ENCODE measurements at regions not wholly inside any gene's neighbourhood (a gene's known extent, or its start where the extent isn't known, plus 50 kb on each side); places are given as distances from the start of the nearest gene placed in this dataset.

- BruUV-seq (replicated peaks), result no TSS peak
- Histone ChIP-seq H2AK9ac (replicated peaks; ENCODE audit: low read depth, low read length, poor library complexity) (no peak overlapping the region), H3K9ac (ENCODE audit: low read depth, low read length) (no peak overlapping the region), H3K56ac (ENCODE audit: extremely low read depth, insufficient read depth, low read length) (no peak overlapping the region), H2BK20ac (ENCODE audit: low read depth, low read length) (no peak overlapping the region), H3K4me1 (ENCODE audit: control insufficient read depth, insufficient read depth, low read length) (no peaks in the 10 kb centered on the region), H3K79me1 (ENCODE audit: low read depth in 1 of 2, low read length in 2 of 2) (no peaks in the 10 kb centered on the region), H3K27me3 (ENCODE audit: control insufficient read depth, insufficient read depth, low read length) (no peaks in the 10 kb centered on the region), H2BK5ac (ENCODE audit: low read depth, low read length, poor library complexity, severe bottlenecking) (no peak overlapping the region), H2BK120ac (ENCODE audit: low read depth, low read length) (no peak overlapping the region), H4K91ac (ENCODE audit: insufficient read depth, low read depth, low read length) (no peak overlapping the region), H4K5ac (ENCODE audit: low read depth, low read length) (no peak overlapping the region), H3K4ac (ENCODE audit: low read depth, low read length) (no peak overlapping the region), H2AFZ (replicated peaks; ENCODE audit: low read length, poor library complexity) (no peak overlapping the region), H2BK15ac (ENCODE audit: low read depth, low read length) (no peak overlapping the region), H3K23ac (ENCODE audit: low read depth, low read length) (no peak overlapping the region), H3K18ac (ENCODE audit: low read depth, low read length) (no peak overlapping the region), H3K9me1 (ENCODE audit: insufficient read depth, low read length) (no peaks in the 10 kb centered on the region), H3K27ac (ENCODE audit: insufficient read depth, low read length) (no peak overlapping the region), H3K14ac (replicated peaks; ENCODE audit: low read depth, low read length) (no peak overlapping the region), H3K4me3 (ENCODE audit: insufficient read depth, low read depth, low read length) (no peak overlapping the region), H4K20me1 (ENCODE audit: insufficient read depth, low read length) (no peaks in the 10 kb centered on the region), H3K4me2 (ENCODE audit: low read depth, low read length) (no peak overlapping the region), H2AK5ac (ENCODE audit: low read depth, low read length) (no peak overlapping the region), H4K8ac (ENCODE audit: low read depth in 2 of 2, low read length in 2 of 2) (no peak overlapping the region), H3K36me3 (ENCODE audit: control insufficient read depth, insufficient read depth, low read length) (no peaks in the 10 kb centered on the region), H3K9me3 (ENCODE audit: control insufficient read depth, insufficient read depth, low read length) (peaks cover 5% of the 10 kb centered on the region; the same call in 1 of the 2 replicates)
- DNase-seq (no peak), ATAC-seq (ENCODE audit: low read depth) (no peak)
- no CpG with 5 or more reads among the region's 1 CpG for WGBS, 2 experiments (ENCODE audit: extremely low coverage in 2 of 2, insufficient read length in 1 of 2)
- ChIA-PET CTCF (no interaction called here), POLR2A (ENCODE audit: unreplicated experiment) (no interaction called here)
- in situ Hi-C loops (cut with MboI; ENCODE audit: low sequenced_read_pairs), result no loop called here
- intact Hi-C loops (cut with micrococcal nuclease), result no loop called here
- dilution Hi-C loops (cut with HindIII; ENCODE audit: low sequenced_read_pairs, unreplicated experiment), result no loop called here
- no peak for TF ChIP-seq USF2 (IDR thresholded peaks at IDR 0.05; ENCODE audit: low read depth, low read length)
- TF ChIP-seq SMC3 (IDR thresholded peaks at IDR 0.05; ENCODE audit: low read depth, low read length), result no peak
- TF ChIP-seq BHLHE40 (IDR thresholded peaks at IDR 0.05; ENCODE audit: low read depth, low read length), result no peak
- TF ChIP-seq, protein P1, sequence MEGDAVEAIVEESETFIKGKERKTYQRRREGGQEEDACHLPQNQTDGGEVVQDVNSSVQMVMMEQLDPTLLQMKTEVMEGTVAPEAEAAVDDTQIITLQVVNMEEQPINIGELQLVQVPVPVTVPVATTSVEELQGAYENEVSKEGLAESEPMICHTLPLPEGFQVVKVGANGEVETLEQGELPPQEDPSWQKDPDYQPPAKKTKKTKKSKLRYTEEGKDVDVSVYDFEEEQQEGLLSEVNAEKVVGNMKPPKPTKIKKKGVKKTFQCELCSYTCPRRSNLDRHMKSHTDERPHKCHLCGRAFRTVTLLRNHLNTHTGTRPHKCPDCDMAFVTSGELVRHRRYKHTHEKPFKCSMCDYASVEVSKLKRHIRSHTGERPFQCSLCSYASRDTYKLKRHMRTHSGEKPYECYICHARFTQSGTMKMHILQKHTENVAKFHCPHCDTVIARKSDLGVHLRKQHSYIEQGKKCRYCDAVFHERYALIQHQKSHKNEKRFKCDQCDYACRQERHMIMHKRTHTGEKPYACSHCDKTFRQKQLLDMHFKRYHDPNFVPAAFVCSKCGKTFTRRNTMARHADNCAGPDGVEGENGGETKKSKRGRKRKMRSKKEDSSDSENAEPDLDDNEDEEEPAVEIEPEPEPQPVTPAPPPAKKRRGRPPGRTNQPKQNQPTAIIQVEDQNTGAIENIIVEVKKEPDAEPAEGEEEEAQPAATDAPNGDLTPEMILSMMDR (conservative IDR thresholded peaks at IDR 0.05; ENCODE audit: low read depth, low read length), result no peak
- no peak for TF ChIP-seq RAD21 (IDR thresholded peaks at IDR 0.05; ENCODE audit: low read length)
- TF ChIP-seq MXI1 (IDR thresholded peaks at IDR 0.05; ENCODE audit: borderline replicate concordance, low read depth, low read length), result no peak
- TF ChIP-seq MAZ (IDR thresholded peaks at IDR 0.05; ENCODE audit: borderline replicate concordance, low read depth, low read length), result no peak
- no peak for TF ChIP-seq RFX5 (IDR thresholded peaks at IDR 0.05; ENCODE audit: low read depth, low read length)
- no peak for TF ChIP-seq RCOR1 (IDR thresholded peaks at IDR 0.05; ENCODE audit: insufficient replicate concordance, low read length)
- TF ChIP-seq MAFK (IDR thresholded peaks at IDR 0.05; ENCODE audit: low read depth, low read length), result no peak
- TF ChIP-seq ELK1 (IDR thresholded peaks at IDR 0.05; ENCODE audit: borderline replicate concordance, low read depth, low read length), result no peak
- no peak for TF ChIP-seq CEBPB (IDR thresholded peaks at IDR 0.05; ENCODE audit: low read depth, low read length)
- no peak for TF ChIP-seq CHD1 (IDR thresholded peaks at IDR 0.05; ENCODE audit: low read depth, low read length)
- no peak for TF ChIP-seq FOS (IDR thresholded peaks at IDR 0.05; ENCODE audit: low read depth, low read length)
- no peak for TF ChIP-seq NFE2L2 (IDR thresholded peaks at IDR 0.05; ENCODE audit: low read depth, low read length)
- TF ChIP-seq POLR2A (IDR thresholded peaks at IDR 0.05; ENCODE audit: low read depth, low read length), result no peak
Observed at GRCh38 chr10:111435871-111436270, 359.0 kb downstream of the ADRA2A start.
